Psoas muscle (tissue), 7 donors: ENCODE measurements at regions not wholly inside any gene's neighbourhood (a gene's known extent, or its start where the extent isn't known, plus 50 kb on each side); places are given as distances from the start of the nearest gene placed in this dataset.

Source experiments
- ATAC-seq, 4 donors: fragments of 200-7000 bp; cut with Tn5 transposase; one replicate each; pipeline ENCODE4 v1.9.1; 2020; ENCODE audit warnings: moderate library complexity in 3 of 4, mild to moderate bottlenecking in 2 of 4
- DNase-seq, 2 donors: peaks; one replicate each; pipeline ENCODE4 v3.0.0-alpha.2; 2020
- H3K27ac ChIP-seq: fragments of 200-600 bp; one replicate; pipeline ENCODE4 v1.8.0; 2022
- H3K27me3 ChIP-seq, 3 donors: fragments of 200-600 bp in 1 of 3; one replicate each; pipeline versions ENCODE4 v1.6.1 to v1.8.0; 2013 to 2022; ENCODE audit warnings: low read length in 2 of 3, mild to moderate bottlenecking in 2 of 3, moderate library complexity in 1 of 3; ENCODE audit not compliant: insufficient read depth in 3 of 3
- H3K36me3 ChIP-seq, 2 donors: fragments of 200-600 bp in 1 of 2; one replicate each; pipeline versions ENCODE4 v1.6.1 to v1.8.0; 2013 to 2022; ENCODE audit warnings: low read depth in 1 of 2, mild to moderate bottlenecking in 1 of 2, moderate library complexity in 1 of 2; ENCODE audit not compliant: insufficient read depth in 1 of 2
- H3K4me1 ChIP-seq: fragments of 200-600 bp; one replicate; pipeline ENCODE4 v1.8.0; 2022
- H3K4me3 ChIP-seq: fragments of 200-600 bp; one replicate; pipeline ENCODE4 v1.8.0; 2022; ENCODE audit warnings: mild to moderate bottlenecking
- H3K9me3 ChIP-seq: fragments of 200-600 bp; one replicate; pipeline ENCODE4 v1.8.0; 2022
- CTCF ChIP-seq: fragments of 200-600 bp; IDR thresholded peaks from one replicate; pipeline ENCODE4 v1.8.0; 2022; ENCODE audit warnings: antibody characterized with exemption
- WGBS, 3 donors: extraction: QIAGEN DNeasy Blood & Tissue Kit; methylation state at CpG; one replicate each; pipeline versions ENCODE4 v1.1.6 to v1.1.7; 2013; 5-methylcytosine and 5-hydroxymethylcytosine counted together
- intact Hi-C, 2 donors: fragments of 100-400 bp; cut with DNase I; formaldehyde crosslinking; loops; one replicate each; pipeline versions ENCODE4 v1.11.0 to v1.14.2; 2022
- donor health status: healthy with polysubstance abuse.
- donor health status: DM: no; HTN: no; CAD: no; lungs with moderate emphysema.
- donor health status: Bipolar disorder and iron deficiency.
- donor health status: healthy.
- donor health status: DM: yes; HTN: yes; CAD: no.
- donor health status: DM: no; HTN: no; CAD: no.
- donor health status: DM: yes; HTN: yes; CAD: no.

GRCh38 chr18:24570716-24571115, 110.3 kb downstream of the HRH4 start:
- Histone ChIP-seq H3K4me3 (no peak overlapping the region), H3K36me3 (no peaks in the 10 kb centered on the region), H3K9me3 (no peaks in the 10 kb centered on the region), H3K27ac (no peak overlapping the region), H3K27me3 (no peaks in the 10 kb centered on the region), H3K4me1 (no peaks in the 10 kb centered on the region)
- intact Hi-C loops: no loop called here
- ATAC-seq (no peak), DNase-seq (no peak)
- TF ChIP-seq CTCF: no peak
- 68 to 70% (median 69%) methylated on average over 4 of the region's 4 CpGs for WGBS, 3 donors

GRCh38 chr18:24582771-24583170, 122.3 kb downstream of the HRH4 start:
- TF ChIP-seq CTCF: no peak
- no peak overlapping the region for H3K27ac ChIP-seq
- H3K4me3 ChIP-seq: no peak overlapping the region
- intact Hi-C loops: no loop called here
- no peaks in the 10 kb centered on the region for H3K9me3 ChIP-seq
- 51 to 55% (median 55%) methylated on average over 5 of the region's 5 CpGs for WGBS, 3 donors
- DNase-seq (no peak), ATAC-seq (no peak)
- no peaks in the 10 kb centered on the region for H3K27me3 ChIP-seq
- no peaks in the 10 kb centered on the region for H3K36me3 ChIP-seq
- H3K4me1 ChIP-seq: no peaks in the 10 kb centered on the region

- H3K9me3 ChIP-seq: no peaks in the 10 kb centered on the region
- H3K36me3 ChIP-seq: no peaks in the 10 kb centered on the region
- H3K4me1 ChIP-seq: no peaks in the 10 kb centered on the region
- no peaks in the 10 kb centered on the region for H3K27me3 ChIP-seq
- DNase-seq (no peak), ATAC-seq (no peak)
- intact Hi-C loops: no loop called here
- no peak overlapping the region for H3K27ac ChIP-seq
- WGBS, 3 donors: 90 to 94% (median 91%) methylated on average over 8 of the region's 8 CpGs
- no peak for TF ChIP-seq CTCF
- no peak overlapping the region for H3K4me3 ChIP-seq
Measured at GRCh38 chr18:24584205-24584604, 123.8 kb downstream of the HRH4 start.

- Histone ChIP-seq H3K4me3 (no peak overlapping the region), H3K36me3 (no peaks in the 10 kb centered on the region), H3K27me3 (no peaks in the 10 kb centered on the region), H3K4me1 (no peaks in the 10 kb centered on the region), H3K9me3 (no peaks in the 10 kb centered on the region), H3K27ac (no peak overlapping the region)
- DNase-seq: no peak
- no peak for TF ChIP-seq CTCF
- no peak for ATAC-seq
- WGBS, 3 donors: 53 to 65% (median 65%) methylated on average over 5 of the region's 5 CpGs
- intact Hi-C loops: no loop called here
Measured at GRCh38 chr18:24584813-24585212, 124.4 kb downstream of the HRH4 start.

GRCh38 chr18:24585996-24586566, 125.6 kb downstream of the HRH4 start:
- H3K27me3 ChIP-seq: no peaks in the 10 kb centered on the region
- no peaks in the 10 kb centered on the region for H3K9me3 ChIP-seq
- WGBS, 3 donors: 37 to 49% (median 48%) methylated on average over 6 of the region's 6 CpGs
- no peak for DNase-seq
- no peaks in the 10 kb centered on the region for H3K4me1 ChIP-seq
- intact Hi-C loops: no loop called here
- no peak overlapping the region for H3K4me3 ChIP-seq
- ATAC-seq: no peak
- no peak overlapping the region for H3K27ac ChIP-seq
- TF ChIP-seq CTCF: no peak
- H3K36me3 ChIP-seq: no peaks in the 10 kb centered on the region
